ENCODE measurements at regions not wholly inside any gene's neighbourhood (a gene's known extent, or its start where the extent isn't known, plus 50 kb on each side); places are given as distances from the start of the nearest gene placed in this dataset.

GRCh38 chr5:166695326-166695725, 1596.1 kb upstream of the WWC1 start:
- no peak for TF ChIP-seq CTCF (IDR thresholded peaks at IDR 0.05)
- no peak for TF ChIP-seq POLR2A (IDR thresholded peaks at IDR 0.05)
